Osteoblast (primary cell): ENCODE measurements at regions not wholly inside any gene's neighbourhood (a gene's known extent, or its start where the extent isn't known, plus 50 kb on each side); places are given as distances from the start of the nearest gene placed in this dataset.

Source experiments
- DNase-seq: peaks from one replicate; pipeline ENCODE4 v3.0.0; 2011; ENCODE audit warnings: low spot score, mixed read lengths; ENCODE audit not compliant: insufficient read length; ENCODE audit errors: missing footprints
- H2AFZ ChIP-seq: 2 replicates; pipeline ENCODE4 v1.6.0; 2011; ENCODE audit warnings: mild to moderate bottlenecking, low read length
- H3K27ac ChIP-seq: 2 replicates; pipeline ENCODE4 v1.5.1; 2011; ENCODE audit warnings: mild to moderate bottlenecking, low read depth, low read length, moderate library complexity
- H3K27me3 ChIP-seq: 2 replicates; pipeline ENCODE4 v1.6.0; 2012; ENCODE audit warnings: mild to moderate bottlenecking, control low read depth, inconsistent platforms, low read length, moderate library complexity; ENCODE audit not compliant: insufficient read depth
- H3K36me3 ChIP-seq: 2 replicates; pipeline ENCODE4 v1.5.1; 2011; ENCODE audit warnings: mild to moderate bottlenecking, low read length, control low read depth, moderate library complexity; ENCODE audit not compliant: insufficient read depth
- H3K4me1 ChIP-seq: 2 replicates; pipeline ENCODE4 v1.5.1; 2011; ENCODE audit warnings: mild to moderate bottlenecking, low read length, control low read depth, moderate library complexity; ENCODE audit not compliant: insufficient read depth
- H3K4me2 ChIP-seq: 2 replicates; pipeline ENCODE4 v1.6.0; 2011; ENCODE audit warnings: mild to moderate bottlenecking, low read length; ENCODE audit not compliant: insufficient read depth
- H3K4me3 ChIP-seq: fragments of 200-600 bp; sonication (generic); 3 replicates; pipeline ENCODE4 v1.5.1; 2012; ENCODE audit warnings: mild to moderate bottlenecking, low read length, inconsistent platforms; ENCODE audit not compliant: insufficient read depth
- H3K79me2 ChIP-seq: 2 replicates; pipeline ENCODE4 v1.6.0; 2012; ENCODE audit warnings: mild to moderate bottlenecking, low read length, control low read depth, inconsistent platforms; ENCODE audit not compliant: insufficient read depth
- H3K9me3 ChIP-seq: 2 replicates; pipeline ENCODE4 v1.5.1; 2011; ENCODE audit warnings: low read depth, low read length, control low read depth
- H4K20me1 ChIP-seq: 2 replicates; pipeline ENCODE4 v1.6.0; 2012; ENCODE audit warnings: mild to moderate bottlenecking, low read length, control low read depth; ENCODE audit not compliant: insufficient read depth
- TF ChIP-seq, protein P1 (sequence below): IDR thresholded peaks from 2 replicates; pipeline ENCODE4 v1.5.1; 2011; ENCODE audit warnings: mild to moderate bottlenecking, low read depth, low read length, moderate library complexity; ENCODE audit errors: extremely low read depth

- H3K4me3 ChIP-seq: no peak overlapping the region
- no peaks in the 10 kb centered on the region for H3K79me2 ChIP-seq
- no peak for DNase-seq
- TF ChIP-seq, protein P1, sequence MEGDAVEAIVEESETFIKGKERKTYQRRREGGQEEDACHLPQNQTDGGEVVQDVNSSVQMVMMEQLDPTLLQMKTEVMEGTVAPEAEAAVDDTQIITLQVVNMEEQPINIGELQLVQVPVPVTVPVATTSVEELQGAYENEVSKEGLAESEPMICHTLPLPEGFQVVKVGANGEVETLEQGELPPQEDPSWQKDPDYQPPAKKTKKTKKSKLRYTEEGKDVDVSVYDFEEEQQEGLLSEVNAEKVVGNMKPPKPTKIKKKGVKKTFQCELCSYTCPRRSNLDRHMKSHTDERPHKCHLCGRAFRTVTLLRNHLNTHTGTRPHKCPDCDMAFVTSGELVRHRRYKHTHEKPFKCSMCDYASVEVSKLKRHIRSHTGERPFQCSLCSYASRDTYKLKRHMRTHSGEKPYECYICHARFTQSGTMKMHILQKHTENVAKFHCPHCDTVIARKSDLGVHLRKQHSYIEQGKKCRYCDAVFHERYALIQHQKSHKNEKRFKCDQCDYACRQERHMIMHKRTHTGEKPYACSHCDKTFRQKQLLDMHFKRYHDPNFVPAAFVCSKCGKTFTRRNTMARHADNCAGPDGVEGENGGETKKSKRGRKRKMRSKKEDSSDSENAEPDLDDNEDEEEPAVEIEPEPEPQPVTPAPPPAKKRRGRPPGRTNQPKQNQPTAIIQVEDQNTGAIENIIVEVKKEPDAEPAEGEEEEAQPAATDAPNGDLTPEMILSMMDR: no peak
- no peaks in the 10 kb centered on the region for H3K4me1 ChIP-seq
- no peaks in the 10 kb centered on the region for H3K9me3 ChIP-seq
- no peaks in the 10 kb centered on the region for H4K20me1 ChIP-seq
- H3K27me3 ChIP-seq: peaks cover 24% of the 10 kb centered on the region
- H3K27ac ChIP-seq: no peak overlapping the region
- no peak overlapping the region for H3K4me2 ChIP-seq
- no peaks in the 10 kb centered on the region for H3K36me3 ChIP-seq
- H2AFZ ChIP-seq: no peak overlapping the region
Observed at GRCh38 chr2:158041400-158041799, 60.3 kb upstream of the UPP2 start.

DNA sequence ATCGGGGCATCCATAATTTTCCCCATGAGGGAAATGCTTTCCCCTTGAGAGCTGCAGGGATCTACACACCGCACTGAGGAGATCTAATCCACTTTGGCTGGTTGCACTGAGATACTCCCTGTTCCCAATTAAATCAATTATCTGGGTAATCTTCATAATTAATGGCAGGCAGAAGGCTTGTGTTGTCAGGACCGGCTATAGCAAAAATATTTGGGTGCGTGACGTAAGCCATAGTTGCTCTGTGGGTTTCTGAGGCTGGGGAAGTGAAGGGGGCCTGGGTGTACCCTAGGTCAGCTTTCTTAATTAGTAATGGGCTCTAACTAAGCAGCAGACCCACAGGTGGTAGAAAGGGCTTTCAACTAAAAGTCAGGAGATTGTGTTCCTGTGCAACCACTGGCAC is 62.8 kb upstream of the UPP2 start:
- no peaks in the 10 kb centered on the region for H3K4me1 ChIP-seq
- TF ChIP-seq, protein P1: no peak
- peaks cover 21% of the 10 kb centered on the region for H3K27me3 ChIP-seq
- no peak overlapping the region for H3K4me2 ChIP-seq
- H3K27ac ChIP-seq: no peak overlapping the region
- no peak overlapping the region for H2AFZ ChIP-seq
- H3K79me2 ChIP-seq: no peaks in the 10 kb centered on the region
- H4K20me1 ChIP-seq: no peaks in the 10 kb centered on the region
- no peaks in the 10 kb centered on the region for H3K36me3 ChIP-seq
- no peak overlapping the region for H3K4me3 ChIP-seq
- H3K9me3 ChIP-seq: no peaks in the 10 kb centered on the region
- DNase-seq: no peak

DNA sequence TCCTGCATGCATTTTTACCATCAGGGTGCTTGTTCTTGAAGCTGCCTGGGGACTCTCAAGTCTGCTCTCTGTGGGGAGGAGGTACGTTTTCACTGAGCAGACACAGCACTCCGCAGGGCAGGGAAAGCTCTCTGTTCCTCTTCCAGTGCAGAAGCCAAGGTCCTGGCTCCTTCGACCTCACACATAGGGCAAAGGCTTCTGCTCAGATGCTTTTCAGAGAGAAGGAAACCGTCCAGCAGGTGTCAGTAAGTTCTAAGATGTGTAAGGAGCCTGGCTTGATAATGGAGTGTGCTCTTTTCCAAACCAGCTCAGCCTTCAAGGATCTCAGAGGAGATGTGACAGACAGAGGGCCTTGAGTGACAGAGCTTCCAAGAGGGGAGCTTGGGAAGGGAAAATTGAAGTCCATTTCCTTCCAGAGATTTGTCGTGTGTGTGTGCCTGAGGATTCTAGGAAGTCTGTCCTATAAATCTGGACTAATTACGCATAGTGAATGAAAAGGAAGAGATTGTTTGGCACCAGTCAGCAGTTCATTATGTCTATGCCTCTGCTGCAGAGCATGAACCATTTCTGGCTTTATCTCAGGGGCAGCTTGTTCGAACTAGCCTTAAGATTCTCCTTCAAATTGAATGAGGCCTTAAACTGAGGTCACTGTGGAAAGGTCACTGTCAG is 67.3 kb upstream of the UPP2 start:
- Histone ChIP-seq H4K20me1 (no peaks in the 10 kb centered on the region), H3K27me3 (peaks cover 30% of the 10 kb centered on the region), H3K4me2 (no peak overlapping the region), H3K27ac (no peak overlapping the region), H3K36me3 (no peaks in the 10 kb centered on the region), H3K79me2 (no peaks in the 10 kb centered on the region), H3K4me1 (no peaks in the 10 kb centered on the region), H3K9me3 (no peaks in the 10 kb centered on the region), H3K4me3 (no peak overlapping the region), H2AFZ (no peak overlapping the region)
- DNase-seq: no peak
- TF ChIP-seq, protein P1: peak; percentile 55

DNA sequence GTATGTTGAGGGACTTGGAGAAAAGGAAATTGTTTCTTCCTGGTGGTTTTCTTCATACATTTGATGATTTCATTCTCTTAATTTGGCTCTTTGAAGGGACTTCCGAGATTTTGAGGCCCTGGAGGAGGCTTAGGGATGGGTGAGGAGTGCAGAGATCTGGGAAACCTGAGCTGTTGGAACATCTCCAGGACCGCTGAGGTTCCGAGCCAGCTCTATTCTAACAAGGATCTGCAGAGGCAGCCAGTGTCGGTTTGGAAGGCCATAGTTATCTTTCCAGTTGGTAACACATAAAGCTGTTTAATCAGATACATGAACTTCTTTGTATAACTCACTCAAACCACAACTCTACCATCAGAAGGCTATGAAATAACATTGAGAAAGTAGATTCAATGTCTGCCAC is 70.3 kb upstream of the UPP2 start:
- Histone ChIP-seq H3K4me2 (no peak overlapping the region), H3K4me3 (no peak overlapping the region), H3K27ac (no peak overlapping the region), H4K20me1 (no peaks in the 10 kb centered on the region), H3K27me3 (peaks cover 18% of the 10 kb centered on the region), H3K9me3 (no peaks in the 10 kb centered on the region), H3K36me3 (no peaks in the 10 kb centered on the region), H3K79me2 (no peaks in the 10 kb centered on the region), H3K4me1 (no peaks in the 10 kb centered on the region), H2AFZ (no peak overlapping the region)
- TF ChIP-seq, protein P1: no peak
- no peak for DNase-seq
